ENCODE measurements at regions not wholly inside any gene's neighbourhood (a gene's known extent, or its start where the extent isn't known, plus 50 kb on each side); places are given as distances from the start of the nearest gene placed in this dataset.

DNA sequence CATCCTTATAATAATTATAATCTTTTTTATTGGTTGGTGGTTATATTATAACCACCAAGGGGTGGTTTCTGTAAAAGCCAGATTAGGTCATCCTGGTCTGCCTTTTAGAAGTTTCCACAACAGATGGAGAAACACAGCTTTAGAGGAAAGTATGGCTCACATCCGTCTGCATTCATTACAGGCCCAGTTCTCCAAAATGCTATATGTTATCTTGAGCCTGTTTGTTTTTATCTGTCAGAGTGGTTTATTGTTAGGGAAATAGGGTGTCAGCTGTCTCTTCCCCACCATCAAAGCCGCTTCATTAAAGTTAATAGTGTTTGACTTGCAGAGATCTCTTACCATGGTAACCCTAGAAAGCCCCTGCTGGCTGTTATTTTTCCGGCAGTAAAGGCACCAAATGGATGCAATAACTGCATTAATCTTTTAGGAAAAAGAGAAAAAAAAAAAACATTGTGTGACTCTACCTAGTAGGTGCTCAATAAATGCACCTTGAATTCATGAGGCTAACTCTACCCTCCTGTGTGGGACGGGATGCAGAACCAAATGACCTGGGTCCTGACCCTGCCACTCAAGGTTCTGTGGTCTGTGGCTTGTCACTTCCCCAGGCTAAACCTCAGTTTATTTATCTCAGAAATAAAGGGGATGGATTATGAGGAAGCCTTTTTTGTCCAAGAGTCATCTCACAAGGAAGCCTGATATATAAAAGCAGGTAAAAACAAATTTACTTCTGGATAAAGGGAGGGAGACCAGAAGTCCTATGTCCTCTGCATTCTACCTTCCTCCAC, 118.3 kb downstream of the WT1 start:
- no peak for DNase-seq (ENCODE audit: low read depth in 2 of 2)

DNA sequence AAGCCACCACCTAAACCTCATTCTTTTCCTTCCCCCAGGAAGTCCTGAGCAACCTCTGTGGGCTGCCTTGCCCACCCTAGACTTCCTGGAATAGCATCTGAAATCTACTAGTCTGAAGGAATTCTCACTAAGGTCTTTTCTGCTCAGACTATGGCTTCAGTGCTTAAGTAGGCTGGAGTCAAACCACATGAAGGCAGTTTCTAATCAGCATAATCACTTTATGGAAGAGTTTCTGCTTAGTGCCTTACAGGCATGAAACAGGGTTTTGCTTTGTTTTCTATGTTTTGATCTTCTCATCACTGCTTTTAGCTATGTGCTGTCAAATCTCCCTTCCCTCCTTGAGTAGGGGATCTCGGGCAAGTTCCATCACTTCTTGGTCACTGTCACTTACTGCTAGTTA, 117.7 kb downstream of the WT1 start:
- no peak for DNase-seq (ENCODE audit: low read depth in 2 of 2)

GRCh38 chr11:32318071-32319055, 117.0 kb downstream of the WT1 start:
- no peak for DNase-seq (ENCODE audit: low read depth in 2 of 2)

DNA sequence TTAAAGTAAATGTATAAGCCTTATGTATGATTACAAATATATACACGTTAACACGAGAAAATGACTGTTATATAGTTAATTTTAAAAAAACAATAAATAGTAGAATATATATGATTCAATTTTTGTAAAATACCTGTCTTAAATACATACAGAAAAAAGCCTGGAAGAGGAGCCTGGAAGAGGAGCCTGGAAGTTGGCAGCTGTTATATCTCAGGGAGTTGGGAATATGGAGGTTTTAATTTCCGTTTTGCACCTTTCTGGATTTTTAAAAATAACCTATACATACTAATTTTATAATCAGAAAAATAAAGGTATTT, 111.6 kb downstream of the WT1 start:
- no peak for DNase-seq (ENCODE audit: low read depth in 2 of 2)

DNA sequence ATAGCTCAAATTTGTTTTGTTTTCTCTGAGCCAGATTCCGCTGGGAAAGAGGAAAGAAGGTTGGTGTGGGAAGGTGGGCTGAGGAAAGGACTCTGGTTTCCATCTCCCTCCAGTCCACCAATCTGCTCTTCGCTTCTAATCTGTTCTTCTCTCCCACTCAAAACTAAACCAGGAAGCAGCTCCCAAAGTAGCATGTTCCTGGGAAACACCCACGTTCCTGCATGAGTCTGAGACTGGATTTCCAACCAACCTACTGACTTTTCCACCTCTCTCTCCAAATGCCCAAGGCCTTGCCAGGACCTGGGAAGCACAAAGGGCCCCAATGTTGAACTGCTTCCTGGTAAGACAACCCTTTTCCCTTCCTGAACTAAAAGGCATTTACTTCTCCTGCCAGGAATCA, 110.2 kb downstream of the WT1 start:
- no peak for DNase-seq (ENCODE audit: low read depth in 2 of 2)

DNA sequence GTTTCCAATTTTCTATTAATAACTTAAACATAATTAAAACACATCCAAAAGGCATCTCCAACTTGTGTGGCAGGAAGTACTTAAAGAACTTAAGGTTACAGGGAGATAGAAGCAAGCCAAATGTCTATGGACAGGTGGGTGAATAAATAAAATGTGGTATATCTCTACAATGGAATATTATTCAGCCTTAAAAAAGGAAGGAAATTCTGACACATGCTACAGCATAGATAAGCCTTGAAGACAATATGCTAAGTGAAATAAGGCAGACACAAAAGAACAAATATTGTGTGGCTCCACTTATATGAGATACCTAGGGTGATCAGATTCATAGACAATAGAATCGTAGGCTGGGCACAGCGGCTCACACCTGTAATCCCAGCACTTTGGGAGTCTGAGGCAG, 109.6 kb downstream of the WT1 start:
- DNase-seq (ENCODE audit: low read depth in 2 of 2): no peak

- DNase-seq (ENCODE audit: low read depth in 2 of 2): no peak
Measured at GRCh38 chr11:32326522-32326921, 108.8 kb downstream of the WT1 start.

DNA sequence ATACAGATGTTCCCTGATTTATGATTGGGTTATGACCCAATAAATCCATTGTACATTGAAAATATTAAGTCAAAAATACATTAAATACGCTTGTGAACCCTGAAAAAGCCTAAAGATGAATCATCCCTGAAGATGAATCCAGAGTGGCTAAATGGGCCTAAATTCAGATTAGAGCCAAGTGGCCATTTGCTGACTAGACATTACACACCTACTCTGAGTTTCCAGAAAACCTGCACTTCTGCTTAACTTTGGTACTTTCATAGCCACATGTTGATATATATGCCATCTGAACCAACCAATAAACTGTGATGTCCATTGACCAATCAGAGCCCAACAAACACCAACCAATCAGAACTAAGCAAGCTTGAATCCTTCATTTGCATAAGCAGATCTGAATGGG, 106.9 kb downstream of the WT1 start:
- no peak for DNase-seq (ENCODE audit: low read depth in 2 of 2)

DNA sequence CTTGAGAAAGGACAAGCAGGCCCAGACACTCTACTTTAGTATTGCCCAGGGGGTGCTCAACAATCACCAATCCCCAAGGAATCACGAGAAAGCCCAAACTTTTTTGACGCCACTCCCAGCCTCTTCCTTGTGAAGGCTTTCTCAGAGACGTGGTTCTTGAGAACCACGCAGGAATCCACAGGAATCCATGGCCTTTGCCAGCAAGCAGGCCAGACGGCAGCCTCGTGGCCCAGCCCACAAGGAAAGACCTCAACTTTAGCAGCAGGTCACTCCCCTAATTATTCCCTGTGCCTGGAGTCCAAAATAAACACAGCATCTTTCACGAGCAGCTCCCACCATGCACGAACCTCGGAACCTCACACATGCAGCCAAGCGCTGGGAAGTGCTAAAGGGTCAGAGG, 104.2 kb downstream of the WT1 start:
- DNase-seq (ENCODE audit: low read depth in 2 of 2): no peak

GRCh38 chr11:32331792-32332191, 103.5 kb downstream of the WT1 start:
- no peak for DNase-seq (ENCODE audit: low read depth in 2 of 2)

- DNase-seq (ENCODE audit: low read depth in 2 of 2): no peak
Measured at GRCh38 chr11:32332990-32333319, 102.4 kb downstream of the WT1 start.

DNA sequence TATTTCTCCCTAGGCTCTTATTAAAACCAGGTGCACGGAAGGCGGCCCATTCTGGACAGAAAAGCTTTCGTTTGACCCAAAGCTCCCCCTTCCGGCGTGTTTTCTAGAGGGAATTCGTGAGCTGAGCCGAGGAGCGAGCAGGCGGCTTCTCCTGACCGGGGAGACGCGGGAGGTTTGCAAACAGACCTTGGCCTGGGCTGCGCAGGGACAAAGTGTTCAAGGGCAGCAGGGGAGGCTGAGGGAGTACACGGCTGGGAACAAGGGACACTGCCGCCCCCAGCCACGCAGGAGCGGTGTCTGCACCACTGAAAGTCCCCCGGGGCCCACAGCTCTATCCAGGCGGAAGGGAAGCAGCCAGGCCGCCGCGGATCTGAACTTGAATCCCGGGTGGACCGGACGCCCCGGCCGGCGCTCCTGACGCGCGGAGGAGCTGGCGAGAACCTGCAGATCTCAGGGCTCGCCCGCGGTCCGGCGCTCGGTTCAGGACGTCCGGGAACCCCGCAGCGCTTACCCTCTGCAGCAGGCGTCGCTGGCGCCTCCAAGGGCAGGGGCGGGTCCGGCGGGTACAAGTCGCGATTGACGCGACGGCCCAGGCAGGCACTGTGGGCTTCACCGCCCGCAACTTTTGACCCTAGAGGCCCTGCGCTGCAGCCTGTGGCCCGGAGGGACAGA, 101.9 kb downstream of the WT1 start:
- DNase-seq (ENCODE audit: low read depth in 2 of 2): no peak

DNA sequence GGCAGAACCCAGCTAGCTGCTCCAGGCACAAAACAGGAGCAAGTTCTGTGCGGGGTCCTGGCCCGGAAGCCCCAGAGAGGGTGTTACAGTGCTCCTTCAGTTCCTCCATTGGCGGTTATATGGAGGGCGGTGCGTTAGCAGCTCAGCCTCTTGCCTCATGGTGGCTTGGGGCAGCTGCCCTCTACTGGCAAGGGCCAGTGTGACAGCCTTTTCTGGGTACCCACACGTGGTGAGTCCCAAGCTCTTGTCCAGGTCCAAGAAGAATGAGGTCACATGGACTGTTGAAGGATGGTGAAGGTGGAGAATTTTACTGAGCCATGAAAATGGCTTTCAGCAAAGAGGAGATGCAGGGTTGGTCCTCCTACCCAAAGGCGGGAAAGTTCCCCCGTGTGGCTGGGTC, 100.5 kb downstream of the WT1 start:
- no peak for DNase-seq (ENCODE audit: low read depth in 2 of 2)

All from stimulated activated CD8-positive, alpha-beta memory T cell treated with anti-CD3 and anti-CD28 coated beads, Interleukin-2, amount 100 ng/mL, for 1 hour (primary cell).